A172 (cell line): ENCODE measurements at regions not wholly inside any gene's neighbourhood (a gene's known extent, or its start where the extent isn't known, plus 50 kb on each side); places are given as distances from the start of the nearest gene placed in this dataset.
"Not testable (repeated sequence)": the region's sequence is repeated elsewhere in the genome, so short reads cannot be mapped to it uniquely, and the experiment has no call there.

ENCODE experiments used
- DNase-seq: peaks from one replicate; pipeline ENCODE4 v3.0.0-alpha.2; 2015; ENCODE audit warnings: low spot score

DNA sequence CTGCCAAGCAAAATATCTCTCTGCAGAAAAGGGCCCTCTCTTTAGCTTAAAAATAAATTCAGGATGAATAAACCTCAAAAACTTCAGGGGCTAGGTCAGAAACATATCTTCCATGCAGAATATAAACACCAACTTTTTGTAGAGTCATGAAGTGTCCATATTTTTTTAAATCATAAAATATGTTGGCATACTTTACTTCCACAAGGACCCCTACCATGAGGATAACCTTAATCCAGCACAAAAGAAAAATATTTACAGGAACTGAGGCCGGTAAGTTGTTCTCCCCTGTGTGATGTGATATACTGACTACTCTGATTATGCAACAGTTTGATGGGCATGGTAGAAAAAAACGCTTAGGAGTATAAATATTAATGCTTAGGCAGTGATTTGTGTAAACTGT is 264.8 kb upstream of the CDH11 start:
- no peak for DNase-seq

DNA sequence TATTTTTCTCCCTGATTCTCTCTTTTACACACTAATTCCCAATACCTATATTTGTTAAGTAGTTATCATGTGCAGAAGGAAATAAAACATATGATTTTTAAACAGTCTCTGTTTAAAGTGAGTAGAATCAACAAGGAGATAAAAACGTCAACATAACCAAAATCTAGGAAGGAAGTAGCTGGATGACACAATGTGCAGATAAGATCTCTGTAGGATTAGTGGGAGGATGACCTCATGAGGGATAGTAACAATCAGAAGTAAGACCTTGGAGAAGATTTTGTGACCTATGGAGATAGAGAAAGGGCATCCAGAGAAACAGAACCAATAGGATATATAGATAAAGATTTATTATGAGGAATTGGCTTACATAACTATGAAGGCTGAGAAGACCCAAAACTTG is 262.6 kb upstream of the CDH11 start:
- peak; percentile 18 for DNase-seq

DNA sequence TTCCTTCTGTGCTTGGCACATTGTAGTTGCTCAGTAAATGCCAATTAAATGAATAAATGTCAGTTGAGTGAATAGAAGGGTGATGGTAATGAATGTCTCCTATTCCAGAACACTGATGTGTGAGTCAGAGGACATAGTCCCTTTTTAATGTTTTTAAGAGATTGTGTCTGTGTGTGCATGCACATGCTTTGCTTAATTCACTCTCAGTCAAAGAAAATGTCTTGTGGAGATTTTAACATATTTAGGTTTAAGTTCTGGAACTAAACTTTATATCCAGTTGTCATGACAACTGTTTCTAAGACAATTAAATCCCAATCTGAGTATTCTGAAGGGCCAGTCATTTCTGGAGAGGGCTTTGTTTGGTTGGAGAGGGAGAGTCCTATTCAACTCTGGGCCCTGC is 255.3 kb upstream of the CDH11 start:
- no peak for DNase-seq

DNA sequence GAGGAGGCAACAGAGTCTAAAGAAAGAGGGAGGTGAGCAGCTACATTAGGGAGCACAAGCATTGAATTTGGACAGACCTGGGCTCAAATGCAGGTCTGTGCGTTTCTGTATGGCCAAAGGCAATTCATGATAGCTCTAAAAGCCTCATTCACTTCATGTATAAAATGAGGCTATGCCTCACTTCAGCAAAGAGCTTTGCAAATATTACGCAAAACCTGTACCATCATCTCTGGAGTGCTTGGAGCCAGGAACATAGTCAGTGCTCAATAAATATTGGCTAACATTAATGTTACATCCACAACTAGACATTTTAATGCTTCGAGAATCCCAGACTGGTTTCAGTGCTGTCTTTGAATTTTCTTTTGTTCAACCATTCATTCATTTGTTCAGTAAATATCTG is 254.7 kb upstream of the CDH11 start:
- no peak for DNase-seq

DNA sequence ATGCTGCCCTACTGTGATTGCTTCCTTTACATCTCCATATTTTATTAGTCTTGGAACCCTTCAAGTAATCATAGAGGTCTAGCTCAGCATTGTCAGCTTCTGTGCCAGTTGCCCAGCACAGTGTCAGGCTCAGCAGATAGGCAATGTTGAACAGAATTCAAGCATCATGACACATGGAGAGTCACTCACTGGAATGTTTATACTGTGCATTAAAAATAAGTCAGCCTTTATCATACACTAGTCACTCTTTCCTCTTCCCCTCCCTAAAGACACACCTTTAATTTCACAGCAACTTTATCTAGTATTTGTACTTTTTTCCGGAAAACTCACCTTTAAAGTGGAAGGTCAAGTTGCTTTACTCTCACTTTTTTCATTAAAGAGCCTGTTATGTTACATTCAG is 253.8 kb upstream of the CDH11 start:
- peak; percentile 35 for DNase-seq

DNA sequence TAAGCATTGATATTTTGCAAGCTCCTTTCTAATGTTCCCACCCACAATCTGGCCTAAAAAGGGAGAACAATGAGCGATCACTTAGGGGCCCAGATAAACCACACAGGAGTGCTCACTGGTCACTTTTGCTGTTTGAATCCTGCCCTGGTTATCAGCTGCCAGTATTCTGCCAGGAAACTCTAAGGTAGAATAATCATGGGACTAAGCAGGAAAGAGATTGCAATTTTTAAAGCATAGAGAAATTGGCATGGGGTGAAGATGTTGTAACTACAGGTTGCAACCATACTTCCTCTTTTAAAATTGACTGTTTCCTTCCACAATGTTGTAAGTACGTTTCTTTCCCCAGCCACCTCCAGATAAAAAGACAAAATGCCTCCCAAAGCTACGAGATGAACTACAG is 251.2 kb upstream of the CDH11 start:
- no peak for DNase-seq

DNA sequence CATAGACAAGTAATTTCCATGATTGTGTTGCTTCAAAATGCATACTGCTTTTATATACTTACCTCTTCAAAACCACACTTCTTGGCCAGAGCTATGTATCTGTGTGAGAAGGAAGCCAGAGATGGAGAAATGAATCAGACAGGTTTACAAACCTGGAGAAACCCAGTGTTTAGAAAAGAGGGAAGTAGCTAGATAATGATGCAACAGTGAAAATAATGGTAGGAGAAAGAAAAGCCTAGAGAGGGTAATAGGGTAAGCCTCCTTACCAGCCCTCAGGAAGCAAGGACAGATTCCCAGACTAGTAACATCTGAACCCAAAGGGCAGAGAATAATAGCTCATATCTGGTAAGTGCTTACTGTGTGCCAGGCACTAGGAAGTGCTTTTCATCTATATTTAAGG is 250.3 kb upstream of the CDH11 start:
- no peak for DNase-seq

DNA sequence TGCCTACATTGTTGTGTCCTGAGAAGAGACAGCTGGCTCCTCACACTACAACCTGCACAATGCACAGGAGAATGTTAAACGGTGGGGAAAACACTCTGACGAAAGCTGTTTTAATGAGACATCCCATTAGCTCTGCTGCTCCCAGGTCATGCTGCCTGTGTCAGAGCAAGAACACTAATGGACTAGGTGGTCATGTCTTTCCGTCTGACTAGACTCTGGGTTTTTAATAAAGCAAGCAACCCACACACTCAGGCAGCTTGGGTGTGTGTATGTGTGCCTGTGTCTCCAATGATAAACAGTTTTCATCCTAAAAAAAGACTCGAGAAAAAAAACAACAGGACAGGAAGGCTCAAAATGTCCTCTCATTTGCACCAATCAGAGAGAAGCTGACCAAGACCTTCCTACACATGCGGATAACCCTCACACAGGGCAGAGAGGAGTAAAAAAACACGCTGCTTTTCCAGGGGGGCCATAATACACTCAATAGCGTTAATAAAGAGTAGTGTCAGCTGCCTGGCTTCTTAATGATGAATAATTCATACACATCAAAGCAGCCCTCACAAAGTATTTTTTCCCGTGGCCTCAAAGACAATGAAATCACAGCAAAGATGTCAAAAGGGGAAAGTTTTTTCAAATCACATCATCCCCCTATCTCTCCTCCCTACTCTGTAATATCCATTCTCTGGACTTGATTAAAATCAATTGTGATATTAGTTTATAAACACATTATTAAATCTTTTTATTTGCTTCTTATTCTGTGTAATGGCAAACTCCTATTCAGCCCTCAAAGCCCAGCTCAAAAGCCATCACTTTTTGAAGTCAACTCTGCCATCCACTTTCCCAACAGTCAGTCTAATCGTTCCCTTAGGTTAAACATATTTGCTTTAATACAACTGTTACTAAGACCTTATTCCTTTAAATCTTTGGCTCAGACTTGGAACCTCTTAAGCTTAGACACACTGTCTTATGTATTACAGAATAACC is 244.2 kb upstream of the CDH11 start:
- no peak for DNase-seq

DNA sequence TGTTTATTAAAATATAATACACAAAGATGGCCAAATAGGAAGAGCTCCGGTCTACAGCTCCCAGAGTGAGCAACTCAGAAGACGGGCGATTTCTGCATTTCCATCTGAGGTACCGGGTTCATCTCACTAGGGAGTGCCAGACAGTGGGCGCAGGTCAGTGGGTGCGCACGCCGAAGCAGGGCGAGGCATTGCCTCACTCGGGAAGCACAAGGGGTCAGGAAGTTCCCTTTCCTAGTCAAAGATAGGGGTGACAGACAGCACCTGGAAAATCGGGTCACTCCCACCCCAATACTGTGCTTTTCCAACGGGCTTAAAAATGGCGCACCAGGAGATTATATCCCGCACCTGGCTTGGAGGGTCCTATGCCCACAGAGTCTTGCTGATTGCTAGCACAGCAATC is 234.9 kb upstream of the CDH11 start:
- DNase-seq: not testable (repeated sequence)

DNA sequence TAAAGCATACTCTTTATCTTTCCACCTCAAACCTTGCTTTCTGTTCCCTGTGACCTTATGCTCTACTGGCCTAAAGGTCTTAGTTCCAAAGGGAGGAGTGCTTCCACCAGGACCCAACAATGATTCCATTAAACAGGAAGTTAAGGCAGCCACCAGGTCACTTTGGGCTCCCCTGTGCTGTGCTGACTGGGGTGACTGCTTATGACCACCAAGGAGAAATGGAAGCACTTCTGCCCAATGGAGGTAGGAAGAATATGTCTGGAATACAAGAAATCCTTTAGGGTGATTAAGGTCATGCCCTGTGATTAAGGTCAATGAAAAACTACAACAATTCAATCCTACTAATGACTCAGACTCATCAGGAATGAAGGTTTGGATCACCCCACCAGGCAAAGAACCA is 233.8 kb upstream of the CDH11 start:
- DNase-seq: no peak

DNA sequence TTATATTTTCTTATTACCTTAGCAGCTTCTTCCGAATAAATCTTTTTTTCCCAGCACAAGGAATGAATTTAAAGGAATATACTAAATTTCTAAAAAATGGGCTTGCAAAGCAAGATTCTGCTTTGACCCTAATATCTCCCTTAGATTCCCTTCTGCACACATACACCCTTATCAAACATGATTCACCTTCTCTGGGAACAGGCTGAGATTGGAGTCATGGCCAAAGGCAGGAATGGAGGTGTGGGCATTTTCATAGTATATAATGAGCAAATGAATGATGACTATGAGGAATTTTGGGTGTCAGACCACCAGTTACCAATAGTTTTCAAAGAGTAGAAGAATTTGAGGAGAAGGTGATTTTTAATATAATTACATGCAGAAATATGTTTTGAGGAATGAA is 231.3 kb upstream of the CDH11 start:
- no peak for DNase-seq

DNA sequence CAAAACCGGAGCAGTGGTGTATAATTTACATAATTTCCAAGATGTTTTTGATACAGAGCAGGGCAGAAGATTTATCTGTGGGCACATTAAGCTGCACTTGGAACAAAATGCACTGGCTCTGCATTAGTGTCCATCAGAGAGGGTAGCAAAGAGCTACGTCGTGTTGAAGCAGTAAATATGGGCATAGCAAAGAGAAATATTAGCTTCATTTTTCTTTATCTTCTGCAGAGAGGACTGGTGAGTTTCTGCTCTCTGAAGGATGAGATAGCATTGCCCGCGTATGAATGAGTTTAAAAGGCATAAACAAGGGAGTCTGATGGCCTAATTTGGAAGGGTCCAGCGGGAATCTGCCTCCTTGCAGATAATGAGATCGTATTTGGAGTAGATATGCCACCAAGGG is 227.8 kb upstream of the CDH11 start:
- DNase-seq: no peak

DNA sequence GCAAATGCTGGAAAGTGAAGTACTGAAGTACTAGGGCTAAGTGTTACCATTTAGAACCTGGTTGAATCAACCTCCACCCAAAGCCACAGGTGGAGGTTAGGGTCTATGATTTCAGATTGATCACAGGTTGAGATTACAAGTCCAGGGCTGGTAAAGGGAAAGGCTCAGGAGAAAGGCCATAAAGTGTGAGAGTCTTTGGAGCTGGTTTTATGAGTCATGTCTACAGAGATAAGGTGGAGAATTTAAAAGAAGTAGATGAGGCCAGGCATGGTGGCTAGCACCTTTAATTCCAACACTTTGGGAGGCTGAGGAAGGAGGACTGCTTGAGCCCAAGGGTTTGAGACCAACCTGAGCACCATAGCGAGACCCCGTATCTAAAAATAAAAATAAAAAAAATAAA is 221.7 kb upstream of the CDH11 start:
- DNase-seq: no peak

DNA sequence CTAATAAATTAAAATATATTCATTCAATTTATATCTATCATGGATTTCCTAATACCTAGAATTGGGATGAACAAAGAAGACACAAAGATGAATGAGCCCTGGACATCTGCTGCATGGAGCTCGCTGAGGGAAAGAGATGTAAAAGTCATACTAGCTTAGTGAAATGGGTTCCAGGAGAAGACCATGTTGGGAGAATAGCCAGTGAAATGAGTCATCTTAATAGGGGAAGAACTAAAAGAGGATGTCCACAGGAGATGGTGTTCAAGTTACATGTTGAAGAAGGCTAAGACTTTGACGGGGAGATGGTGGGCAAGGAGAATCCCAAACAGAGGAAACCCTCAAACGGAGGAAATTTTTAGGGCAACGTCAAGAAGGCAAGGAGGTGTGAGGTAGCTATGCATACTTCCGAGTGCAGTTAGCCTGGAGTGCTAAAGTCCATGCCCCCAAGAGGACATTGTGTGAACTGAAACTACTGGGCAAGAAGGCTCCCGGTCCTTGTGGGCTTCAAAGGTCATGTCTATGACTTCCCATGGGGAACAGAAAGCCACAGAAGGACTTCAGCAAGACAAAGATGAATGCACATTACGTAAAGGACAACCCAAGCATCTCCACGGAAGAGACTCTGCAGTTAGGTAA is 220.5 kb upstream of the CDH11 start:
- no peak for DNase-seq

DNA sequence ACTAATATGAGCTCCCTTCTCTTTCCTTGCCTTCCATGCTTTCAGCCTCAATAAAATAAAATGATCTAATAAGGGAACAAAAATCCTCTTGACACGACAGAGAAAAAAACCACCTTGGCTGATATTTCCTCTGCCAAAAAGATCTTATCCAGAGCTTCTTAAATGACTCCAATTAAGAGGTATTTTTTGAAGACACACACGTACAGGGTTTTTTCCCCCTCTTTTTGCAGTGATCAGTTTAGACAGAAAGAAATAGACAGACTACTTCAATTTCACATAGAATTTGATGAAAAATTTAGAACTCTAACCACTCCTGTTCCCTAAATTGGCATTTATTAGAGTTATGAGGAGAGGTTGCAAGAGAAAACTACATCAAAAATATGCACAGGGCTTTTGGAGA is 217.2 kb upstream of the CDH11 start:
- DNase-seq: no peak

DNA sequence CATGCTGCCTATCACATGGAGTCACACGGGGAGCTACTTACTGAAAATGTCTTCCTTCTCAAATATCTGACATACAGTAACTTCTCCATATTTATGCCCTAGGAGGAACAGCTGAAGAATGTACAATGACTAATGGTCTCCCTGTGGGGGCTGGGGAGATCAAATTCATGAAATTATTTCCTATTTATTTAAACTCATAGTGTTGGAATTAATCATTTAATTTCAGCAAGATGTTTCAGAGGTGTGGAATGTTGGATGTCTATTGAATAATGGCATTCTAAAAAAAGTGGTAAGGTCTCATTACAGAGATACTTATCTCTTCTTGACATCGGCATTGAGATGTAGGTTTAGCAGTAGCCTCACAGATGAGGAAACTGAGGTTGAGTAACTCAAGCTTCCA is 214.3 kb upstream of the CDH11 start:
- DNase-seq: peak; percentile 29

DNA sequence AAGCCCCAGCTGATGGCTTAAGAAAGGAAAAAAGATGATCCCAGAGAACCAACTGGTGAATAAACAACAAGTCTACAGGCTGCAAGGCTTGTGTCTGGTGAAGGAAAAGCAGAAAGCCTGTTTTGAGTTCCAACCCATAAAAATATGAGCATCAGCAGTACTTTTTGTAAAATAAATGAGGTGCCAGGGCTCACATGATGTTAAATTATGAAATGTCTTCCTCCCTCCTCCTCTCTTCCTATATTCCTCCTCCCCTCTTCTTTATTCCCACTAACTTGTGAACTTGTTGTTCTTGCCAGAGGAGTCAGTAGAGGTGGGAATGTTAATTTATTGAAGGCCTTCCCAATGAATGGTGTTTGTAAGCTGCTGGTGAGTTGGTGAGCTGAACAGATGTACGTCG is 212.2 kb upstream of the CDH11 start:
- no peak for DNase-seq

DNA sequence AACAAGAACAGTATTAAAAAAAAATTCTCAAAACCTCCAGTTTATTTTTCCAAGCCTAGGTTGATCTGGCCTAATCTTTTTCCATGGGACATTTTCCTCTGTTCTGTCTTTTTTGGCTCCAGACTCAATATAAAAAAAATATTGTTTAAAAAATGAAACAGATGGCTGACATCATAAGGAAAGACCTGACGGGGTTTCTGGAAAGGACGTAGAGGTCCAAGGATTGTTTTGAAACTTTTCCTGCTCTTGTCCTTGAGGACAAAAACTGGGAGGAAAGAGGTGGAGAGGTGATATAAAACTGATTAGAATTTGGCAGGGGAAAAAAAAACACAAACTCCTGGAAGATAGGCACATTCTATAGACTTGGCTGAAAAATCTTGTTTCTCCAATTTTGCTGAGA is 211.4 kb upstream of the CDH11 start:
- no peak for DNase-seq

DNA sequence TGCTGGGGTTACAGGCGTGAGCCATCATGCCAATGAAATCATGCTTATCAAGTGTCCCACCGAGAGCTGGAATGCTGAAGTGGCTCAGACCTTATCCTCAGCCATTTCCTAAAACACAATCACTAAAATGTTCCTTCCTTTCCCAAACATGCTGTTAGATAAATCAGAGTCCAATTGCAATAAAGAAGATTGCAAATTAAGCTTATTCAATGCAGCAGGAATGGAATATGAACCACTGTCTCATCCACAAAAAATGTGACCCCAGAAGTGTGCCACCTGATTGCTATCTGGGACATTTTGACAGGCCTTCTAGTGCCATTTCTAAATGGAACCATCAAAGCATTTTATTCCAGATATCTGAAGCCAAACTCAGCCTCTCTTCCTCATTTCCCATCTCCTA is 205.5 kb upstream of the CDH11 start:
- no peak for DNase-seq

DNA sequence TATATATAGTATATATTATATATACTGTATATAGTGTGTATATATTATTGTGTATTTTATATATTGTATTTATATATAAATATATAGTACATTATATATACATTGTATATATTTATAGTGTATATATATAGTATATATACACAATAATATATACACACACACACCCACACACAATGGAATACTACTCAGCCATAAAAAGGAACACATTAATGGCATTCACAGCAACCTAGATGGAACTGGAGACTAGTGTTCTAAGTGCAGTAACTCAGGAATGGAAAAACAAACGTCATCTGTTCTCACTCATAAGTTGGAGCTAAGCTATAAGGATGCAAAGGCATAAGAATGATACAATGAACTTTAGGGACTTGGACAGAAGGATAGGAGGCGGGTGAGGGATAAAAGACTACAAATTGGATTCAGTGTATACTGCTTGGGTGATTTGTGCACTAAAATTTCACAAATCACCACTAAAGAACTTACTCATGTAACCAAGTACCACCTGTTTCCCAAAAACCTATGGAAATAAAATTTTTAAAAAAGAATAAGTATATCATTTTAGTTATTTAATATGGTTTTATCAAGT is 201.9 kb upstream of the CDH11 start:
- DNase-seq: no peak

DNA sequence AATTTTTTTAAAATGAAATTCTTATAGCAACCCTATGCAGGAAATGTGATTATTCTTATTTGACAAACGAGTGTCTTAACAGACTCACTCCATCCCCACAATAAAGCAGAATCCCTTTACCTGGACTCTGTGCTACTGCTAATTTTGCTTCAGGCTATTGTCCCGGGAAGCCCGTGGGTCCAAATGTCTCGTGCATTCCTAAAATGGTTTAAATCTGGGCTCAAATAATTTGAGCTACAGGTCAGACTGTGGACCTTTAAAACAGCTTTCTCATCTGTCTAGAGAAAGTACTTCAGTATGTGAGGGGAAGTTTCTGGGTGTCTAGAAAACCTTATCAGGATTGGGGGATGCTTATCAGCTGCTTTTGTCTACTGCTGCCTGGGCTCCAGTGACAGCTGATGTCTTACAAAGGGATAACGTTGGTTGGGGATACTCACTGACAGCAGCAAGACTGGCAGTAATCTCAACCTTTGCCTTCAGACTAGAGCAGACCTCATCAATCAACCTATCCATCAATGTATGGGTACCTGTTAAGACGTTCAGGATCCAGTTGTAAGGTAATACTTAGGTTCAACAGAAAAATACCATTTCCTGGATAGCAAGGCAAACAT is 197.9 kb upstream of the CDH11 start:
- DNase-seq: no peak

DNA sequence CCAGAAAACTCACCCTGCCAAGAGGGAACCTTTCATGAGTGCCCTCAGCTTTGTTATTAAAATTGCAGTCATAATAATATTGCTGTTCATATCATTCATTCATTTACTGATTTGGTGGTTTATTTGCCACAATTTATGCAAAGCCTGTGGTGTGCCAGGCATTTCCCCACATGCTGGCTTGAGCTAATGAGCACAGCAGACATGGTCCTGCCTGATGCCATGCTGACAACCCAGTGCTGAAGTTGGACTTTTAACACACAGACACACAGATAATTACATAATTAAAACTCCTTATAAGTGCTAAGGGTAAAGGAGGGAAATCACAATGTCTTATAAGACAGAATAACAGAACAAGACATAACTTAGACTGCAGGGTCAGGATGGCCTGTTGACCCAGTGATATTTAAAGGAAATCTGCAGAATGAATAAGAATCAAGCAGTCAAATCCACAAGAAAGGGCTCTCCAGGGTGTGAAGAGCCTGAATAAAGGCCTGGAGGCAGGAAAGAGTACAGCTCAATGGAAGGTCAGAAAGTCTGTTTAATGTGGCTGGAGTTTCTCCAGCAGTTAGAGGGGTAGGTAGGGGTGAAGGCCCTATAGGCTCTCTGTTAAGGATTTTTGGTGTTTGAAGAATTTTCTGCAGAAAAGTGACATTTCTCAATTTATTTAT is 196.9 kb upstream of the CDH11 start:
- no peak for DNase-seq
